Adrenal gland (tissue), 9 donors: ENCODE measurements at regions not wholly inside any gene's neighbourhood (a gene's known extent, or its start where the extent isn't known, plus 50 kb on each side); places are given as distances from the start of the nearest gene placed in this dataset.

Experiments used
- DNase-seq, 7 donors: peaks; one replicate each; pipeline ENCODE4 v3.0.0-alpha.2; 2019 to 2020
- H3K27ac ChIP-seq, 5 donors: fragments of 200-600 bp; sonication (generic) in 4 of 5; 1 replicate in 3 of 5; 2 replicates in 2 of 5; pipeline versions ENCODE4 v1.5.1 to v1.8.0; 2016 to 2020; ENCODE audit warnings: mild to moderate bottlenecking in 1 of 5
- H3K27me3 ChIP-seq: fragments of 200-600 bp; 2 replicates; pipeline ENCODE4 v1.8.0; 2021
- H3K36me3 ChIP-seq, 2 donors: fragments of 200-600 bp; replicated peaks in 1 of 2; 1 replicate in 1 of 2; 2 replicates in 1 of 2; pipeline versions ENCODE4 v1.5.1 to v1.8.0; 2018 to 2022
- H3K4me1 ChIP-seq, 2 donors: fragments of 200-600 bp; replicated peaks in 1 of 2; 1 replicate in 1 of 2; 2 replicates in 1 of 2; pipeline versions ENCODE4 v1.5.1 to v1.8.0; 2018 to 2021
- H3K4me3 ChIP-seq, 4 donors: fragments of 200-600 bp; sonication (generic) in 3 of 4; one replicate each; pipeline ENCODE4 v1.5.1; 2016 to 2018
- H3K9me3 ChIP-seq, 3 donors: fragments of 200-600 bp; sonication (generic) in 1 of 3; replicated peaks in 1 of 3; 1 replicate in 2 of 3; 2 replicates in 1 of 3; pipeline versions ENCODE4 v1.5.1 to v1.8.0; 2016 to 2021
- POLR2A ChIP-seq, 2 donors: fragments of 450-650 bp; IDR thresholded peaks; one replicate each; pipeline ENCODE4 v1.6.1; 2017; ENCODE audit warnings: antibody characterized with exemption in 2 of 2, mild to moderate bottlenecking in 2 of 2, moderate library complexity in 1 of 2
- WGBS, 4 donors: extraction: QIAGEN DNeasy Blood & Tissue Kit in 2 of 4; methylation state at CpG; one replicate each; pipeline versions ENCODE4 v1.1.5 to v1.1.7; 2013 to 2017; 5-methylcytosine and 5-hydroxymethylcytosine counted together
- intact Hi-C, 2 donors: fragments of 100-400 bp; cut with DNase I; formaldehyde crosslinking; loops; one replicate each; pipeline versions ENCODE4 v1.14.1 to v1.15.0; 2022 to 2023
- TF ChIP-seq, protein P1 (sequence below), 6 experiments: fragments of 450-650 bp in 4 of 6; fragments of 200-600 bp in 2 of 6; sonication (generic) in 1 of 6; IDR thresholded peaks; 1 replicate in 5 of 6; 2 replicates in 1 of 6; pipeline versions ENCODE4 v1.5.1 to v1.8.0; 2016 to 2021; ENCODE audit warnings: antibody characterized with exemption in 6 of 6, mild to moderate bottlenecking in 2 of 6, moderate library complexity in 1 of 6
- donor health status: healthy with polysubstance abuse.
- donor health status: Bipolar disorder and iron deficiency.
- donor health status: DM: yes; HTN: yes; CAD: no.
- donor health status: DM: no; HTN: no; CAD: no.
- donor health status: DM: no; HTN: no; CAD: no.

GRCh38 chr12:30829876-30830275 is 75.1 kb upstream of the CAPRIN2 start:
- Histone ChIP-seq H3K36me3 (no peaks in the 10 kb centered on the region), H3K4me3 (no peak overlapping the region), H3K9me3 (no peaks in the 10 kb centered on the region), H3K27me3 (no peaks in the 10 kb centered on the region), H3K4me1 (no peaks in the 10 kb centered on the region), H3K27ac (no peak overlapping the region)
- 58 to 70% (median 61%) methylated on average over 1 of the region's 1 CpG for WGBS, 4 donors
- intact Hi-C loops = no loop called here
- DNase-seq = no peak
- TF ChIP-seq, protein P1, sequence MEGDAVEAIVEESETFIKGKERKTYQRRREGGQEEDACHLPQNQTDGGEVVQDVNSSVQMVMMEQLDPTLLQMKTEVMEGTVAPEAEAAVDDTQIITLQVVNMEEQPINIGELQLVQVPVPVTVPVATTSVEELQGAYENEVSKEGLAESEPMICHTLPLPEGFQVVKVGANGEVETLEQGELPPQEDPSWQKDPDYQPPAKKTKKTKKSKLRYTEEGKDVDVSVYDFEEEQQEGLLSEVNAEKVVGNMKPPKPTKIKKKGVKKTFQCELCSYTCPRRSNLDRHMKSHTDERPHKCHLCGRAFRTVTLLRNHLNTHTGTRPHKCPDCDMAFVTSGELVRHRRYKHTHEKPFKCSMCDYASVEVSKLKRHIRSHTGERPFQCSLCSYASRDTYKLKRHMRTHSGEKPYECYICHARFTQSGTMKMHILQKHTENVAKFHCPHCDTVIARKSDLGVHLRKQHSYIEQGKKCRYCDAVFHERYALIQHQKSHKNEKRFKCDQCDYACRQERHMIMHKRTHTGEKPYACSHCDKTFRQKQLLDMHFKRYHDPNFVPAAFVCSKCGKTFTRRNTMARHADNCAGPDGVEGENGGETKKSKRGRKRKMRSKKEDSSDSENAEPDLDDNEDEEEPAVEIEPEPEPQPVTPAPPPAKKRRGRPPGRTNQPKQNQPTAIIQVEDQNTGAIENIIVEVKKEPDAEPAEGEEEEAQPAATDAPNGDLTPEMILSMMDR (IDR thresholded peaks at IDR 0.05) = no peak
- TF ChIP-seq POLR2A (IDR thresholded peaks at IDR 0.05) = no peak

DNA sequence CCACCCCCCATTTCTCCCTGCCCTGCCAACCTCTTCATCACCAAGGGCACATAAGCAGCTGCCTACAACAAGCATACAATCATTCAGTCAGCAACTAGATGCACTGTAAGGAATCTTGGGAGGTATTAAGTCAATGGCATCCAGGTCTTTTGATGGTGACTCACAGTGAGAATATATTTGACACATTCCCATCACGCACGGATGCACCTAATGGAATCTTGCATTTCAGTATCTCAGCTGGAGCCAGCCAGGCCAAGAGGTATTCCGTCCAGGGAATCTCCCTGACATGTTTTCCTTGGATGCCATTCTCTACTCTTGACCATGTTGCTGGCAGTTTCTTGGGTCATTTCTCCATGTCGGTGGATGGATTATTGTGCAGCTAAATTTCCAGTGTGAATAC is 73.9 kb upstream of the CAPRIN2 start:
- no peak for TF ChIP-seq POLR2A (IDR thresholded peaks at IDR 0.05)

DNA sequence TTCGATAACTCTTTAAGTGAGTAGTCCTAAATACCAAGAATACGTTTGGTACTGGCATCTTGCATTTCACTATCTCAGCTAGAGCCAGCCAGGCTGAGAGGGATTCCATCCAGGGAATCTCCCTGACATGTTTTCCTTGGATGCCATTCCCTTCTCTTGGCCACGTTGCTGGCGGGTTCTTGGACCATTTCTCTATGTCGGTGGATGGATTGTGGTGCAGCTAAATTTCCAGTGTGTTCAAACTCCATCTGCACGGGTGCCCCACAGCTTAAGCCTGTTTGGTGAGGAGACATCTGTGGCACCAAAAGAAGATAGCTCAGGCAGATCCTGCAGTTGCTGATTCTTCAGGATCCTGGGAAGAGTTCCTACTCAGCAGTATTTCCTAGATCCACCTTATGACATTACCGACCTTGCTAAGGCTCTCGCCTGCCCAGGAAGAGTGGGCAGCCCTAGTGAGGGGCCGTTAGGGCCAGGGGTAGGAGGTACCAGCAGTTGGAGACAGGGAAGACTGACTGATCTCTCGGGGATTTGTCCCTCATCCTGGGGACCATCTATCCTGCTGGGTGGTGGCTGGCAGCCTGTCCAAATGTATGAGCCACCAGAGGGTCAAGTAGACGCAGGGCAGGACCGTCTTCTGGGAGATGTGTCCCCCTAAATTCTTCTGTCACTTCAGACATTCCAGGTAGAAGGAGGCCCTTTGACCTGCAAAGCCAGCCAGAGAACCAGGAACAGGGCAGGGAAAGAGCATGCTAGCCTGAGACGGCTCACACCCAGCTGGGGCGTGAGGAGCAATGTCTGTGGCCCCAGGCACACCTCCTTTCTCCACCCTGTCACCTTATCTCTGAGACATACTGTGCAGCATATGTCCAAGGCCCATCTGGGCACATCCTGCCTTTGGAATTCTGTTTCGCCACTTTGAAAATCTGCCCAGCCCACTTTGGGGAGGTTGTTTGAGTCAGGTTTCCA is 72.6 kb upstream of the CAPRIN2 start:
- Histone ChIP-seq H3K4me1 (peaks cover 0 to 11% of the 10 kb centered on the region in 2 donors), H3K27ac (no peak overlapping the region), H3K4me3 (no peak overlapping the region), H3K9me3 (no peaks in the 10 kb centered on the region), H3K36me3 (no peaks in the 10 kb centered on the region), H3K27me3 (no peaks in the 10 kb centered on the region)
- no peak for DNase-seq
- TF ChIP-seq, protein P1 (IDR thresholded peaks at IDR 0.05) = no peak
- WGBS, 4 donors = 65 to 79% (median 72%) methylated on average over 12 to 15 of the region's 15 CpGs
- intact Hi-C loops = no loop called here

More for the DNA sequence above, 73.9 kb upstream of the CAPRIN2 start:
- H3K9me3 ChIP-seq = no peaks in the 10 kb centered on the region
- 67 to 97% (median 84%) methylated on average over 4 of the region's 4 CpGs for WGBS, 4 donors
- no peak overlapping the region for H3K27ac ChIP-seq
- no peaks in the 10 kb centered on the region for H3K4me1 ChIP-seq
- no peaks in the 10 kb centered on the region for H3K36me3 ChIP-seq
- no peak for DNase-seq
- H3K27me3 ChIP-seq = no peaks in the 10 kb centered on the region
- intact Hi-C loops = no loop called here
- no peak overlapping the region for H3K4me3 ChIP-seq

- intact Hi-C loops = no loop called here
- no peaks in the 10 kb centered on the region for H3K27me3 ChIP-seq
- no peak overlapping the region for H3K27ac ChIP-seq
- no peak for DNase-seq
- H3K4me3 ChIP-seq = no peak overlapping the region
- H3K4me1 ChIP-seq = peaks cover 0 to 12% of the 10 kb centered on the region in 2 donors
- no peaks in the 10 kb centered on the region for H3K9me3 ChIP-seq
- WGBS, 4 donors = 81 to 87% (median 84%) methylated on average over 8 of the region's 8 CpGs
- no peaks in the 10 kb centered on the region for H3K36me3 ChIP-seq
- TF ChIP-seq, protein P1 (IDR thresholded peaks at IDR 0.05) = no peak
- TF ChIP-seq POLR2A (IDR thresholded peaks at IDR 0.05) = no peak
Measured at GRCh38 chr12:30826276-30826675, 71.5 kb upstream of the CAPRIN2 start.
